Thyroid gland (tissue), 4 donors: ENCODE measurements at regions not wholly inside any gene's neighbourhood (a gene's known extent, or its start where the extent isn't known, plus 50 kb on each side); places are given as distances from the start of the nearest gene placed in this dataset.

Experiments used
- POLR2A ChIP-seq, 2 donors: fragments of 450-650 bp; IDR thresholded peaks; one replicate each; pipeline ENCODE4 v1.6.1; 2017; ENCODE audit warnings: antibody characterized with exemption in 2 of 2, mild to moderate bottlenecking in 2 of 2, moderate library complexity in 1 of 2
- TF ChIP-seq, protein P1 (sequence below), 6 experiments: fragments of 200-600 bp in 3 of 6; fragments of 450-650 bp in 3 of 6; sonication (generic) in 3 of 6; IDR thresholded peaks; one replicate each; pipeline ENCODE4 v1.5.1; 2016 to 2019; ENCODE audit warnings: antibody characterized with exemption in 6 of 6, mild to moderate bottlenecking in 2 of 6, inconsistent platforms in 1 of 6, moderate library complexity in 1 of 6

DNA sequence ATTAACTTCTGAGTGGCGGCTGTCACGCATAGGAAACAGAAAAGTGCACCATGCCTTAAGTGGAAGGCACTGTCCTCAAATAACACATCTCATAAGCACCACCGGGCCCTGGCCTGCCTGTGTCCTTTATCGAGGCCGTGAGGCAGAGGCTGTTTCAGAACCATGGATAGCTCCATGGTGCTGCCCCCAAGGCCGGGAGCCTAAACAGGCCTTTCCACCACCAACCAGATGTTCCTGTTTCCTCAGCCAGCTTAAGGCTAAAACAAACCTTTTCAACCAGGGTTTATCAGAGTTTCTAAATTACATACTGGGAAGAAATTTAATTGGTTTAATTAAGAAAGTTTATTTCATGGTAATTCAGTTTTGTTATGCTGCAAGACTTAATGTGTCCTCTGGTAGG is 114.4 kb downstream of the DMRTA2 start:
- TF ChIP-seq, protein P1, sequence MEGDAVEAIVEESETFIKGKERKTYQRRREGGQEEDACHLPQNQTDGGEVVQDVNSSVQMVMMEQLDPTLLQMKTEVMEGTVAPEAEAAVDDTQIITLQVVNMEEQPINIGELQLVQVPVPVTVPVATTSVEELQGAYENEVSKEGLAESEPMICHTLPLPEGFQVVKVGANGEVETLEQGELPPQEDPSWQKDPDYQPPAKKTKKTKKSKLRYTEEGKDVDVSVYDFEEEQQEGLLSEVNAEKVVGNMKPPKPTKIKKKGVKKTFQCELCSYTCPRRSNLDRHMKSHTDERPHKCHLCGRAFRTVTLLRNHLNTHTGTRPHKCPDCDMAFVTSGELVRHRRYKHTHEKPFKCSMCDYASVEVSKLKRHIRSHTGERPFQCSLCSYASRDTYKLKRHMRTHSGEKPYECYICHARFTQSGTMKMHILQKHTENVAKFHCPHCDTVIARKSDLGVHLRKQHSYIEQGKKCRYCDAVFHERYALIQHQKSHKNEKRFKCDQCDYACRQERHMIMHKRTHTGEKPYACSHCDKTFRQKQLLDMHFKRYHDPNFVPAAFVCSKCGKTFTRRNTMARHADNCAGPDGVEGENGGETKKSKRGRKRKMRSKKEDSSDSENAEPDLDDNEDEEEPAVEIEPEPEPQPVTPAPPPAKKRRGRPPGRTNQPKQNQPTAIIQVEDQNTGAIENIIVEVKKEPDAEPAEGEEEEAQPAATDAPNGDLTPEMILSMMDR (IDR thresholded peaks at IDR 0.05): no peak
- no peak for TF ChIP-seq POLR2A (IDR thresholded peaks at IDR 0.05)
